ENCODE measurements at regions not wholly inside any gene's neighbourhood (a gene's known extent, or its start where the extent isn't known, plus 50 kb on each side); places are given as distances from the start of the nearest gene placed in this dataset.

DNA sequence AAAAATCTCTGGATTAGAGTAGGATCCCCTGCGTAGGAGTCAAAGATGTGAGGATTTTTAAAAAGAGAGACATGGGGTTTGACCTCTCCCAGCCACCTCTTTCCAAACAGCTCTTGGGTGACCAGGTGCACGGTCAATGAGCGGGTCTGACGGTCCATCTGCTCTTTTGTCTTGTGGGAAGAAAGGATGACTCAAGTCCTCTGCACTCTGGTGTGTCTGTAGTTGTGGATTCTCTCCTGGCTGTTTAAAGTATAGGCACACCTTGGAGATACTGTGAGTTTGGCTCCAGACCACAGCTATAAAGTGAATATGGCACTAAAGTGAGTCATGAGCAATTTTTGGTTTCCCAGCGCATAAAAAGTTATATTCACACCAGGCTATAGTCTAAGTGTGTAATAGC is 209.8 kb downstream of the BMP7 start:
- TF ChIP-seq, protein P1, sequence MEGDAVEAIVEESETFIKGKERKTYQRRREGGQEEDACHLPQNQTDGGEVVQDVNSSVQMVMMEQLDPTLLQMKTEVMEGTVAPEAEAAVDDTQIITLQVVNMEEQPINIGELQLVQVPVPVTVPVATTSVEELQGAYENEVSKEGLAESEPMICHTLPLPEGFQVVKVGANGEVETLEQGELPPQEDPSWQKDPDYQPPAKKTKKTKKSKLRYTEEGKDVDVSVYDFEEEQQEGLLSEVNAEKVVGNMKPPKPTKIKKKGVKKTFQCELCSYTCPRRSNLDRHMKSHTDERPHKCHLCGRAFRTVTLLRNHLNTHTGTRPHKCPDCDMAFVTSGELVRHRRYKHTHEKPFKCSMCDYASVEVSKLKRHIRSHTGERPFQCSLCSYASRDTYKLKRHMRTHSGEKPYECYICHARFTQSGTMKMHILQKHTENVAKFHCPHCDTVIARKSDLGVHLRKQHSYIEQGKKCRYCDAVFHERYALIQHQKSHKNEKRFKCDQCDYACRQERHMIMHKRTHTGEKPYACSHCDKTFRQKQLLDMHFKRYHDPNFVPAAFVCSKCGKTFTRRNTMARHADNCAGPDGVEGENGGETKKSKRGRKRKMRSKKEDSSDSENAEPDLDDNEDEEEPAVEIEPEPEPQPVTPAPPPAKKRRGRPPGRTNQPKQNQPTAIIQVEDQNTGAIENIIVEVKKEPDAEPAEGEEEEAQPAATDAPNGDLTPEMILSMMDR (conservative IDR thresholded peaks at IDR 0.05; ENCODE audit: low read depth, low read length): no peak
- H3K4me3 ChIP-seq (ENCODE audit: low read depth, low read length): no peak overlapping the region
- DNase-seq (ENCODE audit: low read depth): no peak

GRCh38 chr20:57059055-57059596 is 207.3 kb downstream of the BMP7 start:
- TF ChIP-seq, protein P1 (conservative IDR thresholded peaks at IDR 0.05; ENCODE audit: low read depth, low read length): no peak
- no peak overlapping the region for H3K4me3 ChIP-seq (ENCODE audit: low read depth, low read length)
- no peak for DNase-seq (ENCODE audit: low read depth)

GRCh38 chr20:57060407-57061050 is 205.9 kb downstream of the BMP7 start:
- DNase-seq (ENCODE audit: low read depth): no peak
- no peak overlapping the region for H3K4me3 ChIP-seq (ENCODE audit: low read depth, low read length)
- TF ChIP-seq, protein P1 (conservative IDR thresholded peaks at IDR 0.05; ENCODE audit: low read depth, low read length): no peak

- no peak overlapping the region for H3K4me3 ChIP-seq (ENCODE audit: low read depth, low read length)
- TF ChIP-seq, protein P1 (conservative IDR thresholded peaks at IDR 0.05; ENCODE audit: low read depth, low read length): peak; percentile 81
- DNase-seq (ENCODE audit: low read depth): peak; percentile 67
Observed at GRCh38 chr20:57061051-57061900, 205.2 kb downstream of the BMP7 start.

DNA sequence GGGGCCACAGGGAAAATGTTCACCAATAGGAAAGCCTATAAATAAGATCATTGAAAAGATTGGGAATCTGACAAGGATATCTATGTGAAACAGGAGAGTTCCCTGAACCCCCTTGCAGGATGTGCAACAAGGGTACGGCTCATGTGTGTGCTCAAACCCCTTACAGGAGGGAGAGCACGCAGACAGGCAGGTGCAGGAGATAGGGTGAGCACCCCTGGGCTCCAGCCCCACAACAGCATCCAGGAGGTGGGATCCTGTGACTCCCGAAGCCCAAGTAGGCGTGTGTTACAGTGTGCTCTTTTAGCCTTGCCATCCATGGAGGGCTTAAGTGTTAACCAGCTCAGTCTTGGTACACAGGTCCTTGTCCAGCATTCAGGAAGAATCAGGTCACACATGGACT is 204.2 kb downstream of the BMP7 start:
- H3K4me3 ChIP-seq (ENCODE audit: low read depth, low read length): no peak overlapping the region
- DNase-seq (ENCODE audit: low read depth): no peak
- TF ChIP-seq, protein P1 (conservative IDR thresholded peaks at IDR 0.05; ENCODE audit: low read depth, low read length): no peak

DNA sequence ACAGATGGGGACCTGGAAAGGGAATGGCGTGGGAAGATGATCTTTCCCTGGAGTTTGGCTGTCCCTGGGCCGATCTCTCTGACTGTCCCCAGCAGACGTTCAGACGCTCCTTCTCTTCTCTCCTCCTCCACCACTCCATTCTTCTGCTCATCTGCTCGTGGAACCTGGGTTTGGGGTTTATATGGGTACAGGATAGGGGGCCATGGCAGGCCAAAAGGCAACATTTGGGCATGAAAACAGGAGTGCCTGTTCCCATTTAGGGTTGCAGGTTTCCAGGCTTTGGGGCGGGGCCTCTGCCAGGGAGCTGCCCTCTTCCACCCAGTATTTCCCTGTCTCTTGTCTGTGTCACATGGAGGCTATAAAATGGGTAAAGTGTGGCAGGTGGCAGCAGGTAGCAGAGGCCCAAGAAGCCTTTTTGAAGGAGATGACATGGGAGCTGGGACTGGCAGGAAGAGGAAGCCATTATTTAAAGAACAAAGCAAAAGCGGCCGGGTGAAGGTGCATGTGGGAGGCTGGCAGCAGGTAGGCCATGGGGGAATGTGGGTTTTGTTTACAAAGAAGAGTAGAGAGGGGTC is 203.7 kb downstream of the BMP7 start:
- DNase-seq (ENCODE audit: low read depth): no peak
- H3K4me3 ChIP-seq (ENCODE audit: low read depth, low read length): no peak overlapping the region
- TF ChIP-seq, protein P1 (conservative IDR thresholded peaks at IDR 0.05; ENCODE audit: low read depth, low read length): no peak

Data from choroid plexus epithelial cell (primary cell).